ENCODE measurements at regions not wholly inside any gene's neighbourhood (a gene's known extent, or its start where the extent isn't known, plus 50 kb on each side); places are given as distances from the start of the nearest gene placed in this dataset.
A peak's percentile ranks its signal among the peaks of the same experiment; 100 is the strongest.

DNA sequence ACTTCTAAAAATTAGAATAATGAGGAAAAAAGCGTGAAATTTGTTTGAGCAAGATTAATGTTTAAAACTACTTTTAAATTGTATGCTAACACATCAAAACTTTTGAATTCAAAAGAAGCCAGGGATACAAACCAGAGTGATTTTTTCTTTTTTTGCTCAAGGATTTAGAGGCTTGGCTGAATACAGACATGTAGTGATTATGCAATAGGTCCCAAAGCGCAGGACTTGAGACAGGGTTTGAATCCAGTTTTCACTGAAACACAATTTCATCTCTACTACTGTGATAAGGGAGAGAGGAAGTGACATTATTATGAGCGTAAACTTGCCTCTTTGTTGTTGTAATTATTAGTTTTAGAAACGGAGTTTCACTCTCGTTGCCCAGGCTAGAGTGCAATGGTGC lies 207.3 kb downstream of the ZNF33B start:
- TF ChIP-seq CEBPB (IDR thresholded peaks at IDR 0.05; ENCODE audit: low read depth) (peak; percentile 13; the same call in 1 of the 2 replicates), EZH2phosphoT487 (IDR thresholded peaks at IDR 0.05; ENCODE audit: borderline replicate concordance) (no peak)
- no peaks in the 10 kb centered on the region for H3K36me3 ChIP-seq (ENCODE audit: control insufficient read depth in 1 of 2, insufficient read depth in 2 of 2, low read length in 2 of 2)
- no peaks in the 10 kb centered on the region for H3K27me3 ChIP-seq (ENCODE audit: insufficient read depth, low read length)
- H3K4me3 ChIP-seq (replicated peaks in 1 of 2; ENCODE audit: low read depth in 1 of 2, low read length in 2 of 2), result no peak overlapping the region
- no peaks in the 10 kb centered on the region for H3K4me1 ChIP-seq (ENCODE audit: control insufficient read depth in 1 of 2, insufficient read depth in 2 of 2, low read length in 2 of 2)
- CTCF ChIA-PET, result no interaction called here
- H3K79me2 ChIP-seq (ENCODE audit: insufficient read depth, low read length), result no peaks in the 10 kb centered on the region
- H4K20me1 ChIP-seq (ENCODE audit: insufficient read depth), result no peaks in the 10 kb centered on the region
- DNase-seq (ENCODE audit: low read depth, low spot score) (no peak), ATAC-seq (no peak)
- H3K9ac ChIP-seq (ENCODE audit: low read length), result no peak overlapping the region
- intact Hi-C loops (cut with micrococcal nuclease), result loop anchor here (2.0 kb wide), 1 partner anchor 14 kb away; no protein-coding TSS in a partner anchor
- no peak overlapping the region for H2AFZ ChIP-seq (ENCODE audit: low read depth, low read length, poor library complexity, severe bottlenecking)
- no peak overlapping the region for H3K27ac ChIP-seq (ENCODE audit: low read depth, low read length)
- no peak overlapping the region for H3K4me2 ChIP-seq (ENCODE audit: low read length)
- no peaks in the 10 kb centered on the region for H3K9me2 ChIP-seq (ENCODE audit: insufficient read depth)
- no TSS peak for BruUV-seq (replicated peaks)
- RAD21 ChIA-PET (ENCODE audit: low non-redundant PET in 1 of 2, low total read pairs in 2 of 2, uncharacterized antibody in 2 of 2, unreplicated experiment in 2 of 2), result no interaction called here
- H3K9me3 ChIP-seq (ENCODE audit: control insufficient read depth in 1 of 2, insufficient read depth in 1 of 2, low read depth in 1 of 2, low read length in 2 of 2), result no peaks in the 10 kb centered on the region
- POLR2A ChIA-PET, result no interaction called here

DNA sequence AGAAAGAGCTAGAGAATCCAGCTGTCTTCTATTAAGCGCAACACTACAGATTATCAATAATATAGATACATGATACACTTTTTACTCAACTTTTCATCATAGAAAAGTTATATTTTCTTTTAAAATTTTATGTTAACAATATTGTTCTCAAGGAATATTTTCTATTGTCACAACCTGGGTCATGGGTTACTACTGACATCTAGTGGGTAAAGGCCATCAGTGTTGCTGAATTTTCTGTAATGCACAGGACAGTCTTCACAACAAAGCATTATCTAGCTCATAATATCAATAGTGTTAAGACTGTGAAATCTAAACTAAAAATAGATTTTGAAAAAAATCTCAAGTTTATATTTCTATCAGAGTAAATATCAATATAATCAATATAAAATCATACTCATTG lies 209.8 kb downstream of the ZNF33B start:
- Histone ChIP-seq H3K79me2 (ENCODE audit: insufficient read depth, low read length) (no peaks in the 10 kb centered on the region), H3K4me1 (ENCODE audit: control insufficient read depth in 1 of 2, insufficient read depth in 2 of 2, low read length in 2 of 2) (no peaks in the 10 kb centered on the region), H3K9ac (ENCODE audit: low read length) (no peak overlapping the region), H3K27ac (ENCODE audit: low read depth, low read length) (no peak overlapping the region), H3K4me3 (replicated peaks in 1 of 2; ENCODE audit: low read depth in 1 of 2, low read length in 2 of 2) (no peak overlapping the region), H4K20me1 (ENCODE audit: insufficient read depth) (no peaks in the 10 kb centered on the region), H3K27me3 (ENCODE audit: insufficient read depth, low read length) (no peaks in the 10 kb centered on the region), H2AFZ (ENCODE audit: low read depth, low read length, poor library complexity, severe bottlenecking) (no peak overlapping the region), H3K4me2 (ENCODE audit: low read length) (no peak overlapping the region), H3K9me2 (ENCODE audit: insufficient read depth) (no peaks in the 10 kb centered on the region), H3K9me3 (ENCODE audit: control insufficient read depth in 1 of 2, insufficient read depth in 1 of 2, low read depth in 1 of 2, low read length in 2 of 2) (no peaks in the 10 kb centered on the region), H3K36me3 (ENCODE audit: control insufficient read depth in 1 of 2, insufficient read depth in 2 of 2, low read length in 2 of 2) (no peaks in the 10 kb centered on the region)
- CTCF ChIA-PET, result no interaction called here
- RAD21 ChIA-PET (ENCODE audit: low non-redundant PET in 1 of 2, low total read pairs in 2 of 2, uncharacterized antibody in 2 of 2, unreplicated experiment in 2 of 2), result no interaction called here
- no TSS peak for BruUV-seq (replicated peaks)
- intact Hi-C loops (cut with micrococcal nuclease), result no loop called here
- DNase-seq (ENCODE audit: low read depth, low spot score) (peak; percentile 3), ATAC-seq (no peak; the same call in 1 of the 2 replicates)
- POLR2A ChIA-PET, result no interaction called here
- TF ChIP-seq SP1 (IDR thresholded peaks at IDR 0.05; ENCODE audit: low read depth) (no peak), ZFX (IDR thresholded peaks at IDR 0.05) (no peak), SRF (IDR thresholded peaks at IDR 0.05; ENCODE audit: low read depth) (no peak), CEBPB (IDR thresholded peaks at IDR 0.05; ENCODE audit: low read depth) (no peak), RAD21 (IDR thresholded peaks at IDR 0.05; ENCODE audit: low read depth) (peak; percentile 50), SIN3A (IDR thresholded peaks at IDR 0.05; ENCODE audit: low read depth) (no peak), TCF7L2 (IDR thresholded peaks at IDR 0.05; ENCODE audit: borderline replicate concordance, extremely low read depth, insufficient read depth, insufficient read length) (no peak)
- TF ChIP-seq, protein P1, sequence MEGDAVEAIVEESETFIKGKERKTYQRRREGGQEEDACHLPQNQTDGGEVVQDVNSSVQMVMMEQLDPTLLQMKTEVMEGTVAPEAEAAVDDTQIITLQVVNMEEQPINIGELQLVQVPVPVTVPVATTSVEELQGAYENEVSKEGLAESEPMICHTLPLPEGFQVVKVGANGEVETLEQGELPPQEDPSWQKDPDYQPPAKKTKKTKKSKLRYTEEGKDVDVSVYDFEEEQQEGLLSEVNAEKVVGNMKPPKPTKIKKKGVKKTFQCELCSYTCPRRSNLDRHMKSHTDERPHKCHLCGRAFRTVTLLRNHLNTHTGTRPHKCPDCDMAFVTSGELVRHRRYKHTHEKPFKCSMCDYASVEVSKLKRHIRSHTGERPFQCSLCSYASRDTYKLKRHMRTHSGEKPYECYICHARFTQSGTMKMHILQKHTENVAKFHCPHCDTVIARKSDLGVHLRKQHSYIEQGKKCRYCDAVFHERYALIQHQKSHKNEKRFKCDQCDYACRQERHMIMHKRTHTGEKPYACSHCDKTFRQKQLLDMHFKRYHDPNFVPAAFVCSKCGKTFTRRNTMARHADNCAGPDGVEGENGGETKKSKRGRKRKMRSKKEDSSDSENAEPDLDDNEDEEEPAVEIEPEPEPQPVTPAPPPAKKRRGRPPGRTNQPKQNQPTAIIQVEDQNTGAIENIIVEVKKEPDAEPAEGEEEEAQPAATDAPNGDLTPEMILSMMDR (IDR thresholded peaks at IDR 0.05 in 2 of 3, conservative IDR thresholded peaks at IDR 0.05 in 1 of 3; ENCODE audit: borderline replicate concordance in 1 of 3, insufficient read depth in 1 of 3, low read depth in 2 of 3, low read length in 2 of 3), result peak; percentile 21 to 56 (median 52); a peak in 5 of 6 replicates
